ENCODE measurements at regions not wholly inside any gene's neighbourhood (a gene's known extent, or its start where the extent isn't known, plus 50 kb on each side); places are given as distances from the start of the nearest gene placed in this dataset.

- FAIRE-seq = no peak
- Histone ChIP-seq H3K4me1 (replicated peaks in 1 of 2; ENCODE audit: control insufficient read depth in 2 of 2, insufficient read depth in 2 of 2, low read length in 2 of 2) (no peaks in the 10 kb centered on the region), H3K27me3 (ENCODE audit: control insufficient read depth in 2 of 2, insufficient read depth in 2 of 2, low read length in 2 of 2) (no peaks in the 10 kb centered on the region), H3K4me2 (ENCODE audit: insufficient read depth, low read length) (no peak overlapping the region), H3K27ac (ENCODE audit: extremely low read depth, low read depth, low read length) (no peak overlapping the region), H3K9me1 (ENCODE audit: control insufficient read depth, insufficient read depth, low read length) (no peaks in the 10 kb centered on the region), H2AFZ (ENCODE audit: low read depth, low read length) (no peak overlapping the region), H3K9me3 (replicated peaks; ENCODE audit: control insufficient read depth, insufficient read depth, low read depth, low read length) (no peaks in the 10 kb centered on the region), H3K79me2 (ENCODE audit: control insufficient read depth, insufficient read depth, low read length) (no peaks in the 10 kb centered on the region), H4K20me1 (replicated peaks; ENCODE audit: control insufficient read depth, insufficient read depth, low read length) (no peaks in the 10 kb centered on the region), H3K36me3 (ENCODE audit: control insufficient read depth, insufficient read depth, low read length) (no peaks in the 10 kb centered on the region), H3K9ac (ENCODE audit: insufficient read depth in 1 of 2, low read depth in 2 of 2, low read length in 2 of 2) (no peak overlapping the region), H3K4me3 (no peak overlapping the region)
- TF ChIP-seq TFE3 (CRISPR knock-in tag; IDR thresholded peaks at IDR 0.05) (no peak), POLR3G (IDR thresholded peaks at IDR 0.05; ENCODE audit: extremely low read depth, insufficient read length, insufficient replicate concordance) (no peak), HMG20A (CRISPR knock-in tag; conservative IDR thresholded peaks at IDR 0.05) (no peak), GTF2A2 (tag; IDR thresholded peaks at IDR 0.05) (no peak), HOMEZ (CRISPR knock-in tag; IDR thresholded peaks at IDR 0.05) (no peak), RBM34 (IDR thresholded peaks at IDR 0.05; ENCODE audit: borderline replicate concordance, insufficient read depth, low read length) (no peak)
- ChIA-PET POLR2A (no interaction called here), CTCF (ENCODE audit: low intra/inter-chr PET ratio) (no interaction called here)
- no peak for DNase-seq (ENCODE audit: extremely low read depth in 1 of 4, low spot score in 3 of 4)
- ATAC-seq = no peak
- 0% methylated on average over 5 of the region's 5 CpGs for WGBS (ENCODE audit: insufficient coverage, low coverage, missing lambda C conversion rate)
- no TSS peak for BruUV-seq (replicated peaks)
- in situ Hi-C loops (cut with MboI) = no loop called here
- intact Hi-C loops (cut with micrococcal nuclease) = no loop called here
Measured at GRCh38 chr3:64278625-64279024, 53.4 kb upstream of the PRICKLE2 start.
